SK-N-SH treated with all-trans-retinoic acid at 6 μM for 48 hours (cell line): ENCODE measurements at regions not wholly inside any gene's neighbourhood (a gene's known extent, or its start where the extent isn't known, plus 50 kb on each side); places are given as distances from the start of the nearest gene placed in this dataset.

Source experiments
- ATAC-seq: fragments of 200-7000 bp; cut with Tn5 transposase; 3 replicates; pipeline ENCODE4 v1.9.1; 2020; ENCODE audit warnings: mild to moderate bottlenecking, moderate library complexity
- ARNTL ChIP-seq: fragments of 450-650 bp; formaldehyde crosslinking; IDR thresholded peaks from 2 replicates; pipeline ENCODE4 v1.5.0; 2020; ENCODE audit warnings: low read depth, mild to moderate bottlenecking, moderate library complexity, borderline replicate concordance
- BACH2 ChIP-seq: fragments of 250-450 bp; sonication (Bioruptor Pico); IDR thresholded peaks from 2 replicates; pipeline ENCODE4 v1.9.0; 2021; ENCODE audit warnings: mild to moderate bottlenecking, borderline replicate concordance
- CSDC2 ChIP-seq: fragments of 250-450 bp; sonication (Bioruptor Pico); IDR thresholded peaks from 2 replicates; pipeline ENCODE4 v1.5.0; 2020; ENCODE audit warnings: mild to moderate bottlenecking, moderate library complexity
- ESRRG ChIP-seq: fragments of 250-450 bp; sonication (Bioruptor Pico); IDR thresholded peaks from 2 replicates; pipeline ENCODE4 v1.6.1; 2021; ENCODE audit warnings: mild to moderate bottlenecking
- GLIS3 ChIP-seq: fragments of 250-450 bp; sonication (Bioruptor Pico); IDR thresholded peaks from 2 replicates; pipeline ENCODE4 v1.5.0; 2020; ENCODE audit warnings: mild to moderate bottlenecking, moderate library complexity
- ISL1 ChIP-seq: fragments of 250-450 bp; sonication (Bioruptor Pico); IDR thresholded peaks from 2 replicates; pipeline ENCODE4 v2.1.2; 2022; ENCODE audit warnings: mild to moderate bottlenecking, moderate library complexity
- OSR1 ChIP-seq: fragments of 250-450 bp; sonication (Bioruptor Pico); IDR thresholded peaks from 2 replicates; pipeline ENCODE4 v1.8.0; 2022; ENCODE audit warnings: moderate library complexity, mild to moderate bottlenecking, inconsistent platforms
- PPARA ChIP-seq: fragments of 250-450 bp; sonication (Bioruptor Pico); IDR thresholded peaks from 2 replicates; pipeline ENCODE4 v1.5.0; 2020; ENCODE audit warnings: mild to moderate bottlenecking, borderline replicate concordance
- RARB ChIP-seq: fragments of 250-450 bp; sonication (Bioruptor Pico); IDR thresholded peaks from 2 replicates; pipeline ENCODE4 v1.8.0; 2021; ENCODE audit warnings: mild to moderate bottlenecking, moderate library complexity
- SNAI2 ChIP-seq: fragments of 250-450 bp; sonication (Bioruptor Pico); IDR thresholded peaks from 2 replicates; pipeline ENCODE4 v1.5.0; 2020; ENCODE audit warnings: mild to moderate bottlenecking, moderate library complexity
- TCF4 ChIP-seq: fragments of 250-450 bp; sonication (Bioruptor Pico); IDR thresholded peaks from 2 replicates; pipeline ENCODE4 v1.8.0; 2021; ENCODE audit warnings: mild to moderate bottlenecking, moderate library complexity, borderline replicate concordance
- TOX ChIP-seq: fragments of 250-450 bp; sonication (Bioruptor Pico); IDR thresholded peaks from 2 replicates; pipeline ENCODE4 v1.8.0; 2021; ENCODE audit warnings: mild to moderate bottlenecking, moderate library complexity, borderline replicate concordance
- ZC3H10 ChIP-seq: fragments of 250-450 bp; sonication (Bioruptor Pico); IDR thresholded peaks from 2 replicates; pipeline ENCODE4 v1.5.1; 2021; ENCODE audit warnings: mild to moderate bottlenecking, moderate library complexity
- ZFP3 ChIP-seq: fragments of 250-450 bp; sonication (Bioruptor Pico); IDR thresholded peaks from 2 replicates; pipeline ENCODE4 v1.5.0; 2020; ENCODE audit warnings: mild to moderate bottlenecking, moderate library complexity
- ZFP30 ChIP-seq: fragments of 450-650 bp; formaldehyde crosslinking; IDR thresholded peaks from 2 replicates; pipeline ENCODE4 v1.5.0; 2022; ENCODE audit warnings: mild to moderate bottlenecking, moderate library complexity
- ZNF565 ChIP-seq: fragments of 450-650 bp; formaldehyde crosslinking; conservative IDR thresholded peaks from 2 replicates; pipeline ENCODE4 v1.5.0; 2020; ENCODE audit warnings: low read depth, mild to moderate bottlenecking, moderate library complexity
- ZNF70 ChIP-seq: fragments of 450-650 bp; formaldehyde crosslinking; IDR thresholded peaks from 2 replicates; pipeline ENCODE4 v1.5.0; 2020; ENCODE audit warnings: mild to moderate bottlenecking, moderate library complexity
- TF ChIP-seq, protein P1 (sequence below): fragments of 250-450 bp; sonication (Bioruptor Pico); IDR thresholded peaks from 2 replicates; pipeline ENCODE4 v1.8.0; 2020; ENCODE audit warnings: mild to moderate bottlenecking, moderate library complexity, borderline replicate concordance
- TF ChIP-seq, protein P2 (sequence below): fragments of 250-450 bp; sonication (Bioruptor Pico); IDR thresholded peaks from 2 replicates; pipeline ENCODE4 v1.5.1; 2021; ENCODE audit warnings: mild to moderate bottlenecking, moderate library complexity
- TF ChIP-seq, protein P3 (sequence below): fragments of 250-450 bp; sonication (Bioruptor Pico); IDR thresholded peaks from 2 replicates; pipeline ENCODE4 v1.5.1; 2020; ENCODE audit warnings: low read depth, mild to moderate bottlenecking, moderate library complexity
- TF ChIP-seq, protein P4 (sequence below): fragments of 250-450 bp; sonication (Bioruptor Pico); IDR thresholded peaks from 2 replicates; pipeline ENCODE4 v1.5.0; 2020; ENCODE audit warnings: mild to moderate bottlenecking, moderate library complexity

DNA sequence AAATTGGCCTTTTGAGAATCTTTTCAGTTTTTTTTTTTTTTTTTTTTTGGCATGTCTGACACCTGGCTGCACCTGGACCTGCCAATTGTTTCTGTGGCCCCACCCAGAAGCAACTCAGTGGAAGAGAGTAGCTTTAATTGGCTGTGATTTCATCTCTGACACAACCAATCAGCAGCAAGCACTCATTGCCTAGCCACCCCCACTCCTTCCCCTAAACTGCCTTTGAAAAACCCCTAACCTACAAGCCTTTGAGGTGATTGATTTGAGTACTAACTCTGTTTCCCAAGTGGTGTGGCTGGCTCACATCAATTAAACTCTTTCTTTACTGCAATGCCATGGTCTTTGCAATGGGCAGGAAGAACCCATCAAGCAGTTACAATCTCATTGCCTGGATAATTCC is 98.2 kb upstream of the CHORDC1 start (continued):
- TF ChIP-seq, protein P1, sequence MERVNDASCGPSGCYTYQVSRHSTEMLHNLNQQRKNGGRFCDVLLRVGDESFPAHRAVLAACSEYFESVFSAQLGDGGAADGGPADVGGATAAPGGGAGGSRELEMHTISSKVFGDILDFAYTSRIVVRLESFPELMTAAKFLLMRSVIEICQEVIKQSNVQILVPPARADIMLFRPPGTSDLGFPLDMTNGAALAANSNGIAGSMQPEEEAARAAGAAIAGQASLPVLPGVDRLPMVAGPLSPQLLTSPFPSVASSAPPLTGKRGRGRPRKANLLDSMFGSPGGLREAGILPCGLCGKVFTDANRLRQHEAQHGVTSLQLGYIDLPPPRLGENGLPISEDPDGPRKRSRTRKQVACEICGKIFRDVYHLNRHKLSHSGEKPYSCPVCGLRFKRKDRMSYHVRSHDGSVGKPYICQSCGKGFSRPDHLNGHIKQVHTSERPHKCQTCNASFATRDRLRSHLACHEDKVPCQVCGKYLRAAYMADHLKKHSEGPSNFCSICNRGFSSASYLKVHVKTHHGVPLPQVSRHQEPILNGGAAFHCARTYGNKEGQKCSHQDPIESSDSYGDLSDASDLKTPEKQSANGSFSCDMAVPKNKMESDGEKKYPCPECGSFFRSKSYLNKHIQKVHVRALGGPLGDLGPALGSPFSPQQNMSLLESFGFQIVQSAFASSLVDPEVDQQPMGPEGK (CRISPR knock-in tag): no peak
- TF ChIP-seq TCF4 (CRISPR knock-in tag) (no peak), ARNTL (CRISPR knock-in tag) (no peak), TOX (CRISPR knock-in tag) (no peak), ZNF70 (no peak)
- TF ChIP-seq, all 23 proteins: peak for 0

DNA sequence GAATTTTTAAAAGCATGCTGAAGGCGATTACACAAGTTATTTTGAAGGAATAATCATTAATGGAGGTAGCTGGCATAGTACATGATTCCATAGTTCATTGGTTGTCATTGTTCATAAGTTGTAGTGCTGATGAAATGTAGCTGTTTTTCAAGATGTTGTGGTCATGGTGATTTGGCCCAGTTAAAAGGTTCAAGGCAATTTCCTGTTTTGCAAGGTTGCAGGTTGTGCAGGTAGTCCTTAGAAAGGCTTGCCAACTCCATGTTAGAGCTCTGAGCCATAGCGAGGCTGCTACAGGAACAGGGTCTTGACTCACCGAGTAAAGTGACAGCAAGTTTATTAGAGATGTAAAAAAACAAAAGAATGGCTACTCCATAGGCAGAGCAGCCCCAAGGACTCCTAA is 95.8 kb upstream of the CHORDC1 start:
- TF ChIP-seq SNAI2 (CRISPR knock-in tag): no peak
- TF ChIP-seq ESRRG (CRISPR knock-in tag): no peak
- no peak for TF ChIP-seq CSDC2
- TF ChIP-seq GLIS3 (CRISPR knock-in tag): no peak
- TF ChIP-seq ISL1 (CRISPR knock-in tag): no peak
- no peak for TF ChIP-seq PPARA (CRISPR knock-in tag)
- no peak for TF ChIP-seq RARB (CRISPR knock-in tag)
- no peak for TF ChIP-seq ZNF565 (CRISPR knock-in tag)
- TF ChIP-seq, protein P2, sequence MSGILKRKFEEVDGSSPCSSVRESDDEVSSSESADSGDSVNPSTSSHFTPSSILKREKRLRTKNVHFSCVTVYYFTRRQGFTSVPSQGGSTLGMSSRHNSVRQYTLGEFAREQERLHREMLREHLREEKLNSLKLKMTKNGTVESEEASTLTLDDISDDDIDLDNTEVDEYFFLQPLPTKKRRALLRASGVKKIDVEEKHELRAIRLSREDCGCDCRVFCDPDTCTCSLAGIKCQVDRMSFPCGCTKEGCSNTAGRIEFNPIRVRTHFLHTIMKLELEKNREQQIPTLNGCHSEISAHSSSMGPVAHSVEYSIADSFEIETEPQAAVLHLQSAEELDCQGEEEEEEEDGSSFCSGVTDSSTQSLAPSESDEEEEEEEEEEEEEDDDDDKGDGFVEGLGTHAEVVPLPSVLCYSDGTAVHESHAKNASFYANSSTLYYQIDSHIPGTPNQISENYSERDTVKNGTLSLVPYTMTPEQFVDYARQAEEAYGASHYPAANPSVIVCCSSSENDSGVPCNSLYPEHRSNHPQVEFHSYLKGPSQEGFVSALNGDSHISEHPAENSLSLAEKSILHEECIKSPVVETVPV (CRISPR knock-in tag): no peak
- TF ChIP-seq, protein P1 (CRISPR knock-in tag): no peak
- TF ChIP-seq ARNTL (CRISPR knock-in tag): no peak
- TF ChIP-seq ZNF70: no peak
- TF ChIP-seq ZFP30 (CRISPR knock-in tag): no peak
- no peak for TF ChIP-seq ZFP3
- TF ChIP-seq BACH2 (CRISPR knock-in tag): no peak
- TF ChIP-seq TOX (CRISPR knock-in tag): no peak
- no peak for ATAC-seq

DNA sequence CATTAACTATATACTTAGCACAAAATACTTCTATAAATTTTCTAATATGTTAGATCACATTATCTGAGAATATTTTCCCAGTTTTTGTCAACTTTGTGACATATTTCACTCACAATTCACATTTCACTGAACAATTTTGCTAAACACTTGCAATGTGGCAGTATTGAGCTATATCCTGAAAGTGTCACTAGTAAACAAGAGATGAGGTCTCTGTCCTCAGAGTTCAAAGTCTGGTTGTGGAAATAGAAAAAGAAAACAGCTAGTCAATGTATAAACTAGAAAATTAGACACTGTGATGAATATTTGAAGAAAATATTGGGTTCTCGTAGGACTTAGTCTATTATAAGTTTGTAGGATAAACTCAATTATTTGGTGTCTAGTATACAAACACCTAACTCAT is 87.4 kb upstream of the CHORDC1 start:
- no peak for ATAC-seq
- TF ChIP-seq, protein P1 (CRISPR knock-in tag): no peak
- TF ChIP-seq CSDC2 (no peak), ZC3H10 (CRISPR knock-in tag) (no peak), ARNTL (CRISPR knock-in tag) (no peak), SNAI2 (CRISPR knock-in tag) (no peak), GLIS3 (CRISPR knock-in tag) (no peak), OSR1 (CRISPR knock-in tag) (no peak), TCF4 (CRISPR knock-in tag) (no peak)
- TF ChIP-seq, protein P3, sequence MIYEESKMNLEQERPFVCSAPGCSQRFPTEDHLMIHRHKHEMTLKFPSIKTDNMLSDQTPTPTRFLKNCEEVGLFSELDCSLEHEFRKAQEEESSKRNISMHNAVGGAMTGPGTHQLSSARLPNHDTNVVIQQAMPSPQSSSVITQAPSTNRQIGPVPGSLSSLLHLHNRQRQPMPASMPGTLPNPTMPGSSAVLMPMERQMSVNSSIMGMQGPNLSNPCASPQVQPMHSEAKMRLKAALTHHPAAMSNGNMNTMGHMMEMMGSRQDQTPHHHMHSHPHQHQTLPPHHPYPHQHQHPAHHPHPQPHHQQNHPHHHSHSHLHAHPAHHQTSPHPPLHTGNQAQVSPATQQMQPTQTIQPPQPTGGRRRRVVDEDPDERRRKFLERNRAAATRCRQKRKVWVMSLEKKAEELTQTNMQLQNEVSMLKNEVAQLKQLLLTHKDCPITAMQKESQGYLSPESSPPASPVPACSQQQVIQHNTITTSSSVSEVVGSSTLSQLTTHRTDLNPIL: no peak
- TF ChIP-seq, protein P2 (CRISPR knock-in tag): no peak
- TF ChIP-seq, protein P4, sequence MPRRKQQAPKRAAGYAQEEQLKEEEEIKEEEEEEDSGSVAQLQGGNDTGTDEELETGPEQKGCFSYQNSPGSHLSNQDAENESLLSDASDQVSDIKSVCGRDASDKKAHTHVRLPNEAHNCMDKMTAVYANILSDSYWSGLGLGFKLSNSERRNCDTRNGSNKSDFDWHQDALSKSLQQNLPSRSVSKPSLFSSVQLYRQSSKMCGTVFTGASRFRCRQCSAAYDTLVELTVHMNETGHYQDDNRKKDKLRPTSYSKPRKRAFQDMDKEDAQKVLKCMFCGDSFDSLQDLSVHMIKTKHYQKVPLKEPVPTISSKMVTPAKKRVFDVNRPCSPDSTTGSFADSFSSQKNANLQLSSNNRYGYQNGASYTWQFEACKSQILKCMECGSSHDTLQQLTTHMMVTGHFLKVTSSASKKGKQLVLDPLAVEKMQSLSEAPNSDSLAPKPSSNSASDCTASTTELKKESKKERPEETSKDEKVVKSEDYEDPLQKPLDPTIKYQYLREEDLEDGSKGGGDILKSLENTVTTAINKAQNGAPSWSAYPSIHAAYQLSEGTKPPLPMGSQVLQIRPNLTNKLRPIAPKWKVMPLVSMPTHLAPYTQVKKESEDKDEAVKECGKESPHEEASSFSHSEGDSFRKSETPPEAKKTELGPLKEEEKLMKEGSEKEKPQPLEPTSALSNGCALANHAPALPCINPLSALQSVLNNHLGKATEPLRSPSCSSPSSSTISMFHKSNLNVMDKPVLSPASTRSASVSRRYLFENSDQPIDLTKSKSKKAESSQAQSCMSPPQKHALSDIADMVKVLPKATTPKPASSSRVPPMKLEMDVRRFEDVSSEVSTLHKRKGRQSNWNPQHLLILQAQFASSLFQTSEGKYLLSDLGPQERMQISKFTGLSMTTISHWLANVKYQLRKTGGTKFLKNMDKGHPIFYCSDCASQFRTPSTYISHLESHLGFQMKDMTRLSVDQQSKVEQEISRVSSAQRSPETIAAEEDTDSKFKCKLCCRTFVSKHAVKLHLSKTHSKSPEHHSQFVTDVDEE (CRISPR knock-in tag): no peak
- TF ChIP-seq, all 23 proteins: peak for 0
